GM12865 (cell line): ENCODE measurements at regions not wholly inside any gene's neighbourhood (a gene's known extent, or its start where the extent isn't known, plus 50 kb on each side); places are given as distances from the start of the nearest gene placed in this dataset.

Experiments
- DNase-seq: peaks from one replicate; pipeline ENCODE4 v3.0.0; 2010; ENCODE audit warnings: low read depth
- H3K4me3 ChIP-seq: 2 replicates; pipeline ENCODE4 v1.5.1; 2011; ENCODE audit warnings: mild to moderate bottlenecking, low read depth, low read length, control low read depth
- TF ChIP-seq, protein P1 (sequence below): IDR thresholded peaks from 2 replicates; pipeline ENCODE4 v1.5.1; 2011; ENCODE audit warnings: low read length, control low read depth, low read depth, inconsistent platforms; ENCODE audit not compliant: insufficient read depth; ENCODE audit errors: missing control alignments

DNA sequence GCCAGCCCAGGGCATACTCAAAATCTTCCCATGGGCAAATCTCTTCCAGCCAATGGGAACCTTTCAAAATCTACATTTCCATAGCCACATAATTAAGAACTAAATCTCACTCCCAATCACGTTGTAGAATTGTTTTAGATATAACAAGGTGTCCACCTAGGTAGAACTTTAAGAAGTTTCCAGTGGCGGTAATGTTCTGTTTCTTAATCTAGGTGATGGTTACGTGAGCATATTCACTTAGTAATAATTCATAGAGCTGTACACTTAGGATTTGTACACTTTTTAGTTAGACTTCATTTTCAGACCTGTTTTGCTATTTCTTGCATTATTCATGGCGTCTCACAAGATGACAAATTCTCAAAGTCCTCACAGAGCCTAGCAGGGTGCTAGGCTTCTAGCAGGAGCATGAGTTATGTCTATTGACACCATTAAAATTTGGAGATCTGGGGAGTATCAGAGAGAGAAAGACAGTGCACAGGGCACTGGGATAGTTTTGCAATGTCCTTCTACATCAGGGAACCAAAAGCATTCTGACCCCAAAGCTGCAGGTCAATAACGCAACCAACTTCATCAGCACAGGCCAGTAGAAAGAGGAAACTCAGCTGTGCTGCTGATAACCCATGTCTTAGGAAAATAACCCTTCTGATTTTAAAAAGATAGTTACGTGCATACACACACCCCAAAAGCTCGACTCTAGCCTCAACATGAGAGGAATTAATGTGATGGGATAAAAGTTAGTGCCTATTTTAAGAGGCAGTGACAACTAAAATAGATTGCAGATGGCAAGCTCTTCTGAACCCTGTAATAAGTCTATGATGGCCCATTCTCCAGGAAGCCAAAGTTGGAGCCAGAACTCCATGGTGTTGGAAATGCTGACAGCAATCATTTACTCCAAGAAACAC is 518.1 kb upstream of the JARID2 start:
- H3K4me3 ChIP-seq = no peak overlapping the region
- DNase-seq = no peak
- TF ChIP-seq, protein P1, sequence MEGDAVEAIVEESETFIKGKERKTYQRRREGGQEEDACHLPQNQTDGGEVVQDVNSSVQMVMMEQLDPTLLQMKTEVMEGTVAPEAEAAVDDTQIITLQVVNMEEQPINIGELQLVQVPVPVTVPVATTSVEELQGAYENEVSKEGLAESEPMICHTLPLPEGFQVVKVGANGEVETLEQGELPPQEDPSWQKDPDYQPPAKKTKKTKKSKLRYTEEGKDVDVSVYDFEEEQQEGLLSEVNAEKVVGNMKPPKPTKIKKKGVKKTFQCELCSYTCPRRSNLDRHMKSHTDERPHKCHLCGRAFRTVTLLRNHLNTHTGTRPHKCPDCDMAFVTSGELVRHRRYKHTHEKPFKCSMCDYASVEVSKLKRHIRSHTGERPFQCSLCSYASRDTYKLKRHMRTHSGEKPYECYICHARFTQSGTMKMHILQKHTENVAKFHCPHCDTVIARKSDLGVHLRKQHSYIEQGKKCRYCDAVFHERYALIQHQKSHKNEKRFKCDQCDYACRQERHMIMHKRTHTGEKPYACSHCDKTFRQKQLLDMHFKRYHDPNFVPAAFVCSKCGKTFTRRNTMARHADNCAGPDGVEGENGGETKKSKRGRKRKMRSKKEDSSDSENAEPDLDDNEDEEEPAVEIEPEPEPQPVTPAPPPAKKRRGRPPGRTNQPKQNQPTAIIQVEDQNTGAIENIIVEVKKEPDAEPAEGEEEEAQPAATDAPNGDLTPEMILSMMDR = no peak

- TF ChIP-seq, protein P1 = no peak
- no peak overlapping the region for H3K4me3 ChIP-seq
- DNase-seq = no peak
Observed at GRCh38 chr6:14728396-14729024, 517.4 kb upstream of the JARID2 start.

DNA sequence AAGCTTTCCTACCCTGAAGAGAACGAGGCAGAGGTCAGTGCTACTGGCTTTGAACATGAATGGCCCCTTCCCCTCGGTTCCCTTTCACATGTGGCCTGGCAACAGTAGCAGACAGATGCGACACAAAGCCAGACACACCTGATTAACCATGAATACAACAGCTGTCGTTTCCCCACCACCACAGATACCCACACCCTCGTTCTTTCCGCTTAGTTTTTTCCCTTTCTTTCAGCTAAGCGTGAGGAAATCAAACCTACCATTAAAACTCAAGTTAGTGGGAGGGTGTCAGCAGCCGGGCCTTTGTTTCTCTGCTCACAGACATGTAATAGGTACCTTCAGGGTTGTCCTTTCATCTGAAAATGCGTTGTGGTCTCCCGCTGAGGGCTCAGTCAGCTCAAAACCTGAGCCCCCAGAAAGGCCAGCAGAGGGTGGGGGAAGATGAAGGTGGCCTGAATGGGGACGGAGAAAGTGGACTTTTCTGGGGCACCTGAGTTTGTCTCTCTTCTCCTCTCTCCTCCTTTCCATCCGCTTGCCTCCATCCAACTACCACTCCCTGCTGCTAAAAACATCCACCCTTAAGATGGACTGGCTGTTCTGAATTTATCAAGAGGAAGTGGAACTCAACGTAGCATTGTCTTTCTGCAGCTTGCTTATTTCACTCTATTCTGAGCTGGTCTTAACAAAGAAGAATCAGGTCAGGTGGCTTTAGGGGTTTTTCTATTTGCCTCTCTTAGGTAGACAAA is 516.6 kb upstream of the JARID2 start:
- TF ChIP-seq, protein P1 = no peak
- no peak for DNase-seq
- H3K4me3 ChIP-seq = no peak overlapping the region

- TF ChIP-seq, protein P1 = no peak
- DNase-seq = no peak
- H3K4me3 ChIP-seq = no peak overlapping the region
Observed at GRCh38 chr6:14730654-14731053, 515.2 kb upstream of the JARID2 start.

GRCh38 chr6:14731611-14732010 is 514.3 kb upstream of the JARID2 start:
- no peak overlapping the region for H3K4me3 ChIP-seq
- no peak for DNase-seq
- TF ChIP-seq, protein P1 = no peak

DNA sequence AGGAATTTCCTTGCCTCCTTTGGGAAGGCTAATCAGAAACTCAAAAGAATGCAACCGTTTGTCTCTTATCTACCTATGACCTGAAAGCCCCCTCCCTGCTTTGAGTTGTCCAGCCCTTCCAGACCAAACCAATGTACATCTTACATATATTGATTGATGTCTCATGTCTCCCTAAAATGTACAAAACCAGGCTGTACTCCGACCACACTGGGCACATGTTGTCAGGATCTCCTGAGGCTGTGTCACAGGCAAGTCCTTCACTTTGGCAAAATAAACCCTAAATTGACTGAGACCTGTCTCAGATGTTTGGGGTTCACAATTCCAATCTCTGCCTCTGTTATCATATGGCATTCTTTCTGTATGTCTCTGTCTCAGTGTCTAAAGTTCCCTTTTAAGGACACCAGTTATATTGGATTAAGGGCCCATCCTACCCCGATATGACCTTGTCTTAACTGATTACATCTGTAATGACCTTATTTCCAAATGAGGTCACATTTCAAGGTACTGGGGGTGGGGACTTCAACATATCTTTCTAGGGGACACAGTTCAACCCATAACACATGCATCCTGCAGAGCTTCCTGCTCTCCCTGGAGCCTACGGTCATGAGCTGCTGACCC is 513.5 kb upstream of the JARID2 start:
- no peak for DNase-seq
- no peak overlapping the region for H3K4me3 ChIP-seq
- TF ChIP-seq, protein P1 = no peak
